ENCODE measurements at regions not wholly inside any gene's neighbourhood (a gene's known extent, or its start where the extent isn't known, plus 50 kb on each side); places are given as distances from the start of the nearest gene placed in this dataset.
A peak's percentile ranks its signal among the peaks of the same experiment; 100 is the strongest.

DNA sequence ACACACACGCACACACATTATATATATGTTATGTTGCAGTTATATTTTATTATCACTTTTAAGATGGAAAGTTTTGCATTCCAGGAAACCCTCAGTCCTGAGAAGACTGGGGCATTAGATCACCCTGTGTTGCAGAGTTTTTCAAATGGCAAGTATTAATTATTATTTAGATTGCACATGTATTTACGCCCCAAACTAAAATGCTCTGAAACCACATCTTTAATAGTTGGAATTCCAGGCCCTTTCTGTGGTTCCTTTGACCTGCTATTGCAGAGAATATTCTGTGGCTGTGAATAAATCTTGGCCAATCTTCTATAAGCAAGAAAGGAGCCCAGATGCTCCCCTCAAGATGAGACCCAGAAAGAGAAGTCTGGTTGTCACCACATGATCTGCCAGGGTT is 427.0 kb upstream of the TNP1 start:
- TF ChIP-seq, protein P1, sequence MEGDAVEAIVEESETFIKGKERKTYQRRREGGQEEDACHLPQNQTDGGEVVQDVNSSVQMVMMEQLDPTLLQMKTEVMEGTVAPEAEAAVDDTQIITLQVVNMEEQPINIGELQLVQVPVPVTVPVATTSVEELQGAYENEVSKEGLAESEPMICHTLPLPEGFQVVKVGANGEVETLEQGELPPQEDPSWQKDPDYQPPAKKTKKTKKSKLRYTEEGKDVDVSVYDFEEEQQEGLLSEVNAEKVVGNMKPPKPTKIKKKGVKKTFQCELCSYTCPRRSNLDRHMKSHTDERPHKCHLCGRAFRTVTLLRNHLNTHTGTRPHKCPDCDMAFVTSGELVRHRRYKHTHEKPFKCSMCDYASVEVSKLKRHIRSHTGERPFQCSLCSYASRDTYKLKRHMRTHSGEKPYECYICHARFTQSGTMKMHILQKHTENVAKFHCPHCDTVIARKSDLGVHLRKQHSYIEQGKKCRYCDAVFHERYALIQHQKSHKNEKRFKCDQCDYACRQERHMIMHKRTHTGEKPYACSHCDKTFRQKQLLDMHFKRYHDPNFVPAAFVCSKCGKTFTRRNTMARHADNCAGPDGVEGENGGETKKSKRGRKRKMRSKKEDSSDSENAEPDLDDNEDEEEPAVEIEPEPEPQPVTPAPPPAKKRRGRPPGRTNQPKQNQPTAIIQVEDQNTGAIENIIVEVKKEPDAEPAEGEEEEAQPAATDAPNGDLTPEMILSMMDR (IDR thresholded peaks at IDR 0.05; ENCODE audit: insufficient read depth, low read depth, low read length): no peak
- TF ChIP-seq EZH2 (IDR thresholded peaks at IDR 0.05; ENCODE audit: insufficient read depth, low read length): no peak
- Mint-ChIP-seq H3K4me1 (ENCODE audit: low read depth, unreplicated experiment) (peaks cover 17% of the 10 kb centered on the region), H3K9me3 (ENCODE audit: unreplicated experiment) (peaks cover 9% of the 10 kb centered on the region), H3K27me3 (ENCODE audit: low read depth, unreplicated experiment) (no peaks in the 10 kb centered on the region), H3K27ac (ENCODE audit: unreplicated experiment) (no peak overlapping the region), H3K36me3 (ENCODE audit: low read depth, unreplicated experiment) (no peaks in the 10 kb centered on the region), H3K4me3 (ENCODE audit: unreplicated experiment) (no peak overlapping the region)
- Histone ChIP-seq H3K4me1 (ENCODE audit: insufficient read depth, low read length) (peaks cover 11% of the 10 kb centered on the region), H3K79me2 (ENCODE audit: insufficient read depth, low read length) (no peaks in the 10 kb centered on the region), H2AFZ (ENCODE audit: low read depth, low read length) (no peak overlapping the region), H3K27ac (ENCODE audit: low read depth, low read length) (no peak overlapping the region), H3K4me2 (ENCODE audit: low read length) (no peak overlapping the region), H3K9ac (ENCODE audit: low read length) (no peak overlapping the region), H3K4me3 (ENCODE audit: insufficient read depth, low read depth, low read length) (no peak overlapping the region), H3K9me3 (ENCODE audit: insufficient read depth, low read depth, low read length) (no peaks in the 10 kb centered on the region), H4K20me1 (ENCODE audit: insufficient read depth, low read length) (no peaks in the 10 kb centered on the region), H3K36me3 (ENCODE audit: insufficient read depth, low read length) (no peaks in the 10 kb centered on the region), H3K27me3 (ENCODE audit: insufficient read depth, low read length) (no peaks in the 10 kb centered on the region)
- DNase-seq (ENCODE audit: low read depth): peak; percentile 96
- FAIRE-seq: no peak

DNA sequence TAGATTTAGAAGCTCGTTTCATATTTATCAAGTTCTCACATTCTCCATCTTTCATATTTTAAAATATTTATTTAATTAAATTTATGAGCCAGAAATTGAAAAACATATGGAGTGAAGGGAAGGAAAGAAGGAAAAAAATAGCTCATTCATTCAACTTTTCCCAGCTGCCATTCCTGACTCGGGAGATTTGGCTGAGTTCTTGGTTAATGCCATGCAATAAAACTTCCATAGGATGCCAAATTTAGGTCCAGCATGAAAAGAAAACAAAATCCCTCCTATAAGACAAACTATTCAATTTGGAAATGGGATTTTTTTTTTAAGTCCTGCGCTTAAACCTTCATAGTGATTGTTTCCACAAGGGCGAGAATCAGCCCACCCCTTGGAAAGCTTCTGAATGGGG is 426.1 kb upstream of the TNP1 start:
- Histone ChIP-seq H4K20me1 (ENCODE audit: insufficient read depth, low read length) (no peaks in the 10 kb centered on the region), H3K4me3 (ENCODE audit: insufficient read depth, low read depth, low read length) (no peak overlapping the region), H3K27me3 (ENCODE audit: insufficient read depth, low read length) (no peaks in the 10 kb centered on the region), H3K9ac (ENCODE audit: low read length) (no peak overlapping the region), H3K9me3 (ENCODE audit: insufficient read depth, low read depth, low read length) (no peaks in the 10 kb centered on the region), H2AFZ (ENCODE audit: low read depth, low read length) (no peak overlapping the region), H3K36me3 (ENCODE audit: insufficient read depth, low read length) (no peaks in the 10 kb centered on the region), H3K79me2 (ENCODE audit: insufficient read depth, low read length) (no peaks in the 10 kb centered on the region), H3K4me2 (ENCODE audit: low read length) (no peak overlapping the region), H3K4me1 (ENCODE audit: insufficient read depth, low read length) (peaks cover 11% of the 10 kb centered on the region), H3K27ac (ENCODE audit: low read depth, low read length) (no peak overlapping the region)
- TF ChIP-seq, protein P1 (IDR thresholded peaks at IDR 0.05; ENCODE audit: insufficient read depth, low read depth, low read length): no peak
- no peak for TF ChIP-seq EZH2 (IDR thresholded peaks at IDR 0.05; ENCODE audit: insufficient read depth, low read length)
- DNase-seq (ENCODE audit: low read depth) (no peak), FAIRE-seq (no peak)
- peaks cover 20% of the 10 kb centered on the region for H3K4me1 Mint-ChIP-seq (ENCODE audit: low read depth, unreplicated experiment)
- H3K36me3 Mint-ChIP-seq (ENCODE audit: low read depth, unreplicated experiment): peaks cover 2% of the 10 kb centered on the region
- H3K4me3 Mint-ChIP-seq (ENCODE audit: unreplicated experiment): no peak overlapping the region
- H3K9me3 Mint-ChIP-seq (ENCODE audit: unreplicated experiment): peaks cover 9% of the 10 kb centered on the region
- no peak overlapping the region for H3K27ac Mint-ChIP-seq (ENCODE audit: unreplicated experiment)
- H3K27me3 Mint-ChIP-seq (ENCODE audit: low read depth, unreplicated experiment): peaks cover 2% of the 10 kb centered on the region

DNA sequence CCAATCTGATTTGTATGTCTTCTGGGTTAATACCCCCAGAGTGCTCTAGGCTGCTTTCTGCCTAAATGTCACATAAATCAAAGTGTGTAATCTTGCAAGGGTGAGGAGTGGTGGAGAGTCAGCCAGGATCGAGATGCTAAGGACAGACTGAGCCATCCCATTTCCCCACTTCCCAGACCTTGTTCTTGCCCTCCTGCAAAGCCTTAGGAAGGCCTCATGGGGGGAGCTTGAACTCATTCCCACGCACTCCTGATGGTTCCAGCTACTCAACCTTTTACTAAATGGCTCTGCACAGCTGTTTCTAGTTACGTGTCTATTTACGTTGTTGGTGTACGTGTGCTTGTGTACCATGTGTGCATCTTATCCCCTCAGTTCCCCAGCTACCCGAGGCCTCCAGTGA is 423.6 kb upstream of the TNP1 start:
- Mint-ChIP-seq H3K4me3 (ENCODE audit: unreplicated experiment) (no peak overlapping the region), H3K27ac (ENCODE audit: unreplicated experiment) (no peak overlapping the region), H3K9me3 (ENCODE audit: unreplicated experiment) (peaks cover 9% of the 10 kb centered on the region), H3K4me1 (ENCODE audit: low read depth, unreplicated experiment) (peaks cover 36% of the 10 kb centered on the region), H3K27me3 (ENCODE audit: low read depth, unreplicated experiment) (peaks cover 2% of the 10 kb centered on the region), H3K36me3 (ENCODE audit: low read depth, unreplicated experiment) (peaks cover 2% of the 10 kb centered on the region)
- TF ChIP-seq, protein P1 (IDR thresholded peaks at IDR 0.05; ENCODE audit: insufficient read depth, low read depth, low read length): no peak
- no peak for TF ChIP-seq EZH2 (IDR thresholded peaks at IDR 0.05; ENCODE audit: insufficient read depth, low read length)
- Histone ChIP-seq H3K79me2 (ENCODE audit: insufficient read depth, low read length) (no peaks in the 10 kb centered on the region), H3K27ac (ENCODE audit: low read depth, low read length) (no peak overlapping the region), H3K36me3 (ENCODE audit: insufficient read depth, low read length) (no peaks in the 10 kb centered on the region), H2AFZ (ENCODE audit: low read depth, low read length) (no peak overlapping the region), H3K9me3 (ENCODE audit: insufficient read depth, low read depth, low read length) (no peaks in the 10 kb centered on the region), H4K20me1 (ENCODE audit: insufficient read depth, low read length) (no peaks in the 10 kb centered on the region), H3K4me2 (ENCODE audit: low read length) (no peak overlapping the region), H3K4me1 (ENCODE audit: insufficient read depth, low read length) (peaks cover 30% of the 10 kb centered on the region), H3K9ac (ENCODE audit: low read length) (no peak overlapping the region), H3K4me3 (ENCODE audit: insufficient read depth, low read depth, low read length) (no peak overlapping the region), H3K27me3 (ENCODE audit: insufficient read depth, low read length) (no peaks in the 10 kb centered on the region)
- FAIRE-seq (peak; percentile 9), DNase-seq (ENCODE audit: low read depth) (no peak)
